HepG2 (cell line): ENCODE measurements at regions not wholly inside any gene's neighbourhood (a gene's known extent, or its start where the extent isn't known, plus 50 kb on each side); places are given as distances from the start of the nearest gene placed in this dataset.

Experiments used
- ARID2 ChIP-seq: sonication (generic); formaldehyde crosslinking; IDR thresholded peaks from 2 replicates; pipeline ENCODE4 v1.8.1; 2022; ENCODE audit warnings: mild to moderate bottlenecking, missing genetic modification reagents, borderline replicate concordance
- ARID3A ChIP-seq: IDR thresholded peaks from 2 replicates; pipeline ENCODE4 v1.6.1; 2012; ENCODE audit warnings: low read depth, low read length, improper control_type of control experiment
- FOXK2 ChIP-seq: fragments of 450-650 bp; IDR thresholded peaks from 2 replicates; pipeline ENCODE4 v1.6.1; 2016
- GABPB1 ChIP-seq: IDR thresholded peaks from 2 replicates; pipeline ENCODE4 v1.6.1; 2016; ENCODE audit warnings: mild to moderate bottlenecking, missing genetic modification reagents, moderate library complexity, missing compliant biosample characterization
- GFI1 ChIP-seq: sonication (generic); formaldehyde crosslinking; IDR thresholded peaks from 2 replicates; pipeline ENCODE4 v1.5.0; 2020; ENCODE audit warnings: missing genetic modification reagents, mild to moderate bottlenecking, borderline replicate concordance
- HNRNPH1 ChIP-seq: fragments of 200-400 bp; formaldehyde crosslinking; optimal IDR thresholded peaks from 2 replicates; pipeline ENCODE3; 2017; ENCODE audit warnings: mild to moderate bottlenecking, low read depth, low read length
- HNRNPUL1 ChIP-seq: fragments of 200-400 bp; formaldehyde crosslinking; IDR thresholded peaks from 2 replicates; pipeline ENCODE4 v1.6.1; 2017; ENCODE audit warnings: low read depth, mild to moderate bottlenecking, low read length, moderate library complexity
- PCBP1 ChIP-seq: fragments of 200-400 bp; formaldehyde crosslinking; IDR thresholded peaks from 2 replicates; pipeline ENCODE4 v1.6.1; 2017; ENCODE audit warnings: mild to moderate bottlenecking, low read depth, low read length, borderline replicate concordance
- PHF21A ChIP-seq: sonication (generic); formaldehyde crosslinking; IDR thresholded peaks from 2 replicates; pipeline ENCODE4 v1.5.0; 2020; ENCODE audit warnings: mild to moderate bottlenecking, missing genetic modification reagents
- PREB ChIP-seq: sonication (generic); formaldehyde crosslinking; IDR thresholded peaks from 2 replicates; pipeline ENCODE4 v1.4.0; 2020; ENCODE audit warnings: missing genetic modification reagents
- RBM39 ChIP-seq: fragments of 200-400 bp; formaldehyde crosslinking; IDR thresholded peaks from one replicate; pipeline ENCODE4 v1.6.1; 2018; ENCODE audit warnings: antibody characterized with exemption, mild to moderate bottlenecking, low read depth, low read length; ENCODE audit not compliant: poor library complexity, severe bottlenecking
- REST ChIP-seq, 2 experiments: IDR thresholded peaks; 2 replicates each; pipeline ENCODE4 v1.6.1; 2011 to 2012; ENCODE audit warnings: low read length in 2 of 2, borderline replicate concordance in 1 of 2, low read depth in 1 of 2, mild to moderate bottlenecking in 1 of 2, moderate library complexity in 1 of 2
- SALL1 ChIP-seq: sonication (generic); formaldehyde crosslinking; IDR thresholded peaks from 2 replicates; pipeline ENCODE4 v1.8.0; 2022; ENCODE audit warnings: mild to moderate bottlenecking, missing genetic modification reagents
- SIX1 ChIP-seq: sonication (generic); formaldehyde crosslinking; IDR thresholded peaks from 2 replicates; pipeline ENCODE4 v1.4.0; 2020; ENCODE audit warnings: missing genetic modification reagents, borderline replicate concordance
- SP2 ChIP-seq: sonication (generic); formaldehyde crosslinking; IDR thresholded peaks from 2 replicates; pipeline ENCODE4 v1.5.1; 2020; ENCODE audit warnings: mild to moderate bottlenecking, missing genetic modification reagents
- TGIF2 ChIP-seq: IDR thresholded peaks from 2 replicates; pipeline ENCODE4 v1.6.1; 2016; ENCODE audit warnings: control low read depth, missing compliant biosample characterization
- YEATS2 ChIP-seq: sonication (generic); formaldehyde crosslinking; IDR thresholded peaks from 2 replicates; pipeline ENCODE4 v1.4.0; 2020; ENCODE audit warnings: missing genetic modification reagents, borderline replicate concordance
- ZKSCAN8 ChIP-seq: IDR thresholded peaks from 2 replicates; pipeline ENCODE4 v1.6.1; 2016; ENCODE audit warnings: borderline replicate concordance, missing genetic modification reagents, missing compliant biosample characterization
- ZNF12 ChIP-seq: sonication (generic); formaldehyde crosslinking; IDR thresholded peaks from 2 replicates; pipeline ENCODE4 v1.5.0; 2020; ENCODE audit warnings: missing genetic modification reagents
- ZNF33B ChIP-seq: sonication (generic); formaldehyde crosslinking; IDR thresholded peaks from 2 replicates; pipeline ENCODE4 v1.5.1; 2020; ENCODE audit warnings: mild to moderate bottlenecking, missing genetic modification reagents
- ZNF354B ChIP-seq: sonication (generic); formaldehyde crosslinking; IDR thresholded peaks from 2 replicates; pipeline ENCODE4 v1.8.0; 2022; ENCODE audit warnings: mild to moderate bottlenecking, missing genetic modification reagents
- ZNF607 ChIP-seq: sonication (generic); formaldehyde crosslinking; IDR thresholded peaks from 2 replicates; pipeline ENCODE4 v1.5.1; 2020; ENCODE audit warnings: missing genetic modification reagents, mild to moderate bottlenecking, borderline replicate concordance
- ZNF83 ChIP-seq: sonication (generic); formaldehyde crosslinking; IDR thresholded peaks from 2 replicates; pipeline ENCODE4 v1.4.0; 2020; ENCODE audit warnings: missing genetic modification reagents, mild to moderate bottlenecking, borderline replicate concordance

GRCh38 chr15:23869396-23869795 lies 182.3 kb upstream of the NDN start (continued):
- TF ChIP-seq REST (IDR thresholded peaks at IDR 0.05; ENCODE audit: borderline replicate concordance in 1 of 2, low read depth in 1 of 2, low read length in 2 of 2) (no peak), YEATS2 (CRISPR knock-in tag) (peak; percentile 28; the same call in 1 of the 2 replicates), ZNF607 (CRISPR knock-in tag) (no peak), SALL1 (CRISPR knock-in tag) (peak; percentile 35; the same call in 1 of the 2 replicates), PHF21A (0 out of 2 replicates have a peak, but pooled peaks have one; percentile 20), ZNF83 (CRISPR knock-in tag) (no peak), ARID2 (CRISPR knock-in tag) (no peak), GFI1 (CRISPR knock-in tag) (no peak), HNRNPUL1 (no peak), ZKSCAN8 (no peak), HNRNPH1 (no peak), ZNF12 (CRISPR knock-in tag) (no peak), RBM39 (no peak), ZNF354B (CRISPR knock-in tag) (no peak), ARID3A (no peak), SP2 (CRISPR knock-in tag) (no peak), ZNF33B (CRISPR knock-in tag) (no peak), SIX1 (CRISPR knock-in tag) (no peak), GABPB1 (CRISPR knock-in tag) (peak; percentile 94), PCBP1 (no peak), TGIF2 (CRISPR knock-in tag) (no peak), FOXK2 (no peak), PREB (CRISPR knock-in tag) (no peak)
